ENCODE measurements at regions not wholly inside any gene's neighbourhood (a gene's known extent, or its start where the extent isn't known, plus 50 kb on each side); places are given as distances from the start of the nearest gene placed in this dataset.

DNA sequence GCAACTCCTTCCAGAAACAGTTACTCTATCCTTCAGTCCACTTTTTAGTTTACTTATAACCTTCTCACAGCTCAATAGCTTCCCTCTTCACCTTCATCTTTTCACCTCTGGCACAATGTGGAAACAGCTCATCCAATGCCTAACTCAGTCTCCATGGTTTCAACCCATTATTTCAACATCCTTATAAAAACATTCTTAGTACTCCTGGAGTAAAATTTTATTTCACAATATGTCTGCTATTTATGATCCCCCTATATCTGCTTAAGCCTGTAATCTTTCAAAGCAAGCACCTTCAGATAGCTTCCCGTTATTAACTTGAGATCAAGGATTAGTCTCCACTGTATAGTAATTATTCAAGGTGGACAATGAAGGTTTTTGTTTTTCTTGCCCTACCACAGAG is 156.3 kb downstream of the GASK1B start:
- Histone ChIP-seq H3K36me3 (no peaks in the 10 kb centered on the region), H3K27ac (no peak overlapping the region), H3K4me3 (no peak overlapping the region), H3K9me3 (no peaks in the 10 kb centered on the region), H3K4me1 (no peaks in the 10 kb centered on the region), H3K27me3 (no peaks in the 10 kb centered on the region)
- TF ChIP-seq, protein P1, sequence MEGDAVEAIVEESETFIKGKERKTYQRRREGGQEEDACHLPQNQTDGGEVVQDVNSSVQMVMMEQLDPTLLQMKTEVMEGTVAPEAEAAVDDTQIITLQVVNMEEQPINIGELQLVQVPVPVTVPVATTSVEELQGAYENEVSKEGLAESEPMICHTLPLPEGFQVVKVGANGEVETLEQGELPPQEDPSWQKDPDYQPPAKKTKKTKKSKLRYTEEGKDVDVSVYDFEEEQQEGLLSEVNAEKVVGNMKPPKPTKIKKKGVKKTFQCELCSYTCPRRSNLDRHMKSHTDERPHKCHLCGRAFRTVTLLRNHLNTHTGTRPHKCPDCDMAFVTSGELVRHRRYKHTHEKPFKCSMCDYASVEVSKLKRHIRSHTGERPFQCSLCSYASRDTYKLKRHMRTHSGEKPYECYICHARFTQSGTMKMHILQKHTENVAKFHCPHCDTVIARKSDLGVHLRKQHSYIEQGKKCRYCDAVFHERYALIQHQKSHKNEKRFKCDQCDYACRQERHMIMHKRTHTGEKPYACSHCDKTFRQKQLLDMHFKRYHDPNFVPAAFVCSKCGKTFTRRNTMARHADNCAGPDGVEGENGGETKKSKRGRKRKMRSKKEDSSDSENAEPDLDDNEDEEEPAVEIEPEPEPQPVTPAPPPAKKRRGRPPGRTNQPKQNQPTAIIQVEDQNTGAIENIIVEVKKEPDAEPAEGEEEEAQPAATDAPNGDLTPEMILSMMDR (IDR thresholded peaks at IDR 0.05) = no peak
- no peak for TF ChIP-seq POLR2A (IDR thresholded peaks at IDR 0.05)
- DNase-seq = no peak

DNA sequence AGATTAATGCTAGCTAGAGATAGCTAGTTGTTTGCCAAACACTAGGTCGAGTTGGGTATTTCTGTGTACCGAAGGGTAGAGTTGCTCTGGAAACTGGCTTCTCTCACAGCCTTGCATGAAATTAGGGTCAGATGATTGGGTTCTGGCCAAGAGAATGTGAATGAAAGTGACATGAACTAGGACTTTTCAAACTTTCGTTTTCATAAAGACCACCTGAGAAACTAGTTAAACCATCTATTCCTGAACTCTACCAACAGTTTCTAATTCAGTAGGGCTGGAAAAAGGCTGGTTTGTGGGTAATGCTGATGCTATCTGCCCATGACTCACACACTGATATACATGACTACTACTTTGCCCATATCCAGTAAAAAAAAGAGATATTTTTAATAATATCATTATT is 157.6 kb downstream of the GASK1B start:
- Histone ChIP-seq H3K36me3 (no peaks in the 10 kb centered on the region), H3K27me3 (no peaks in the 10 kb centered on the region), H3K9me3 (no peaks in the 10 kb centered on the region), H3K4me1 (no peaks in the 10 kb centered on the region), H3K4me3 (no peak overlapping the region), H3K27ac (no peak overlapping the region)
- no peak for DNase-seq
- TF ChIP-seq, protein P1 (IDR thresholded peaks at IDR 0.05) = no peak
- TF ChIP-seq POLR2A (IDR thresholded peaks at IDR 0.05) = no peak

DNA sequence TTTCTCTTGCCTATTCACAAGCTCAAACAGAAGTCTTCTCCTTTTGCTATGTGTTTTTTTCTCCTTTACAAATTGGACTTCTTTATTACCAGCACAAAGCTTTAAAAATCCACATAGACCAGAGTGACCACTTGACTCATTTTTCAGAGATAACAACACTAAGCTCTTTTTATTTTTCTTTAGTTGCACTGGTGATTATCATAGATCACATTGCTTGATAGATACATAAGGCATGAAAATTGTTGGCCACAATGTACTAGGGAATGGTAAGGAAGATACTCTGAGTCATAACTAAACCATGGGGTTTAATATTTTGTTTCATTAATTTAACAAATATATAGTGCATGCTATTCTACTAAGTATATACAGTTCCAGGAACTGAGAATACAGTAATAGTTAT is 159.0 kb downstream of the GASK1B start:
- no peak for DNase-seq
- no peak for TF ChIP-seq POLR2A (IDR thresholded peaks at IDR 0.05)
- TF ChIP-seq, protein P1 (IDR thresholded peaks at IDR 0.05) = no peak
- H3K27ac ChIP-seq = no peak overlapping the region
- H3K4me3 ChIP-seq = no peak overlapping the region
- H3K4me1 ChIP-seq = no peaks in the 10 kb centered on the region
- no peaks in the 10 kb centered on the region for H3K36me3 ChIP-seq
- H3K27me3 ChIP-seq = no peaks in the 10 kb centered on the region
- H3K9me3 ChIP-seq = no peaks in the 10 kb centered on the region

DNA sequence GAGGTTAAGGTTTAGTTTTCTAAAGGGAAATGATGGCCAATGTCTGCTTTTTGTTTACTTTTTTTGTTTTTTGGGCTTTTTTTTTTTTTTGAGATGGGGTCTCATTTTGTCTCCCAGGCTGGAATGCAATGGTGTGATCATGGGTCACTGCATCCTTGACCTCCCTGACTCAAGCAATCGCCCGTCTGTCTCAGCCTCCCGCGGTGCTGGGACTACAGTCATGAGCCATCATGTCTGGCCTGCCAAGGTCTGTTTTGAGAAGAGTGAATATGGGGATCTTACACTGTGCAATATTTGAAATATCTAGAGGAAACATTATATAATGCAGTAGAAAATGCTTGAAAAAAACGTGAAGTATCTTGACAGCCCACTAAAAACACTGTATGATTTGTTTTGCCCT is 162.5 kb downstream of the GASK1B start:
- Histone ChIP-seq H3K27ac (no peak overlapping the region), H3K27me3 (no peaks in the 10 kb centered on the region), H3K4me3 (no peak overlapping the region), H3K9me3 (no peaks in the 10 kb centered on the region), H3K4me1 (no peaks in the 10 kb centered on the region), H3K36me3 (no peaks in the 10 kb centered on the region)
- DNase-seq = no peak
- TF ChIP-seq POLR2A (IDR thresholded peaks at IDR 0.05) = no peak
- TF ChIP-seq, protein P1 (IDR thresholded peaks at IDR 0.05) = no peak

DNA sequence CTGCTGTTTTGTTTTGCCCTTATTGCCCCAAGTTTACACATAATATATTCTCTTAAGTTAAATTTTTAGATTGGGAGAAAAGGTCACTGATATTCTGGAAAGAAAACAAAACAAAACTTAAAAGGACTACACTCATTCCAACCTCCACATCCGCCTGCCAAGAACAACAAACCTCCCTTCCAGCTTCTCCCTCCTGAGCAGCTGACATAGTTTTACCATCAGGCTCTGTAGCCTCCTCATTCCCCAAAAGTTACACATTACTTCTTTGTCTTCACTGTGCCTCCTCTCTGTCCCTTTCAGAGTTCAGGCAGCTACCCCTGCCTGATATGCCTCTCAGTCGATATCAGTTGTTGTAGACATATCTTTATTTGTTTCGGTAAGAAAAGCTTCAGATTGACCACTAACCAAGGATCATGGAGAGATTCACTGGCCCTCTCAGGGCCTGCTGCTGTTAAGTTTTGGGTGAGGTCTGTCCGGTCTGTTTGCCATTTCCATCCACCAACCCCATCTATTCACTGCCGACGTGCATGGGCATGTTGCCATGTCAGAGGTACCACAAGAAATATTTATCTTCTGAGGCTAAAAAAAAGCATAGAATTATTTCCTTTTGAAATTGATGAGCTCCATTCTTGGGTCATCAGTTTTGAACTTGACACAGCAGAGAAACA is 164.1 kb downstream of the GASK1B start:
- Histone ChIP-seq H3K4me3 (no peak overlapping the region), H3K27me3 (no peaks in the 10 kb centered on the region), H3K4me1 (no peaks in the 10 kb centered on the region), H3K36me3 (no peaks in the 10 kb centered on the region), H3K27ac (no peak overlapping the region), H3K9me3 (no peaks in the 10 kb centered on the region)
- TF ChIP-seq POLR2A (IDR thresholded peaks at IDR 0.05) = no peak
- TF ChIP-seq, protein P1 (IDR thresholded peaks at IDR 0.05) = no peak
- no peak for DNase-seq

DNA sequence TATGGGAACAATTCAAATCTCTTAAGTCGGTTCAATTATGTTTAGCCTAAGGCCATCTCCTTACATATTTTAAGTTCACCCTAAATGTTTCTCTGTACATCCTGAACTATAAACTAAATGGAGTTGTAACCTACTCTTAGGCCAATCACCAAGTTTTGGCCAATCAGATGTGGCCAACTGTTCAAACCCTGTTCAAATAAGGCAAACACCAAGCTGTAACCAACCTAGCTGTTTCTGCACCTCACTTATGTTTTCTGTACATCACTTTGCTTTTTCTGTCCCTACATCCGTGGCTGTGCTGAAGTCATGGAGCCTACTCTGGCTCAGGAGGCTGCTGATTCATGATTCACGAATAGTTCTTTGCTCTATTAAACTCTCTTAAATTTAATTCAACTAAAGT is 165.3 kb downstream of the GASK1B start:
- no peak for TF ChIP-seq POLR2A (IDR thresholded peaks at IDR 0.05)
- TF ChIP-seq, protein P1 (IDR thresholded peaks at IDR 0.05) = no peak
- Histone ChIP-seq H3K27ac (peak overlapping the region in 1 of 4 donors; percentile 42), H3K4me3 (no peak overlapping the region), H3K4me1 (no peaks in the 10 kb centered on the region), H3K27me3 (no peaks in the 10 kb centered on the region), H3K9me3 (no peaks in the 10 kb centered on the region), H3K36me3 (no peaks in the 10 kb centered on the region)
- no peak for DNase-seq
